Colonic mucosa (tissue), 4 donors: ENCODE measurements at regions not wholly inside any gene's neighbourhood (a gene's known extent, or its start where the extent isn't known, plus 50 kb on each side); places are given as distances from the start of the nearest gene placed in this dataset.
"Not testable (repeated sequence)": the region's sequence is repeated elsewhere in the genome, so short reads cannot be mapped to it uniquely, and the experiment has no call there.

Experiments used
- DNase-seq: peaks from one replicate; pipeline ENCODE4 v3.0.0-alpha.2; 2020
- H3K27ac ChIP-seq: fragments of 200-600 bp; one replicate; pipeline ENCODE4 v1.8.0; 2021
- H3K27me3 ChIP-seq: fragments of 200-600 bp; one replicate; pipeline ENCODE4 v1.8.0; 2021
- H3K36me3 ChIP-seq: fragments of 200-600 bp; one replicate; pipeline ENCODE4 v1.8.0; 2021
- H3K4me1 ChIP-seq: fragments of 200-600 bp; one replicate; pipeline ENCODE4 v1.8.0; 2021; ENCODE audit warnings: mild to moderate bottlenecking
- H3K4me3 ChIP-seq: fragments of 200-600 bp; one replicate; pipeline ENCODE4 v1.8.0; 2021
- H3K9ac ChIP-seq, 2 donors: one replicate each; pipeline ENCODE4 v1.7.0; 2013; ENCODE audit warnings: control low read depth in 2 of 2, low read depth in 2 of 2, low read length in 2 of 2
- H3K9me3 ChIP-seq: fragments of 200-600 bp; one replicate; pipeline ENCODE4 v1.8.0; 2021
- intact Hi-C: fragments of 100-400 bp; cut with DNase I; formaldehyde crosslinking; loops from one replicate; pipeline ENCODE4 v1.14.1; 2022
- TF ChIP-seq, protein P1 (sequence below): fragments of 200-600 bp; IDR thresholded peaks from one replicate; pipeline ENCODE4 v1.8.0; 2022; ENCODE audit warnings: antibody characterized with exemption, mild to moderate bottlenecking
- donor health status: healthy.
- donor health status: DM: no; HTN: no; CAD: no.
- donor health status: DM: no; HTN: no; CAD: no.

DNA sequence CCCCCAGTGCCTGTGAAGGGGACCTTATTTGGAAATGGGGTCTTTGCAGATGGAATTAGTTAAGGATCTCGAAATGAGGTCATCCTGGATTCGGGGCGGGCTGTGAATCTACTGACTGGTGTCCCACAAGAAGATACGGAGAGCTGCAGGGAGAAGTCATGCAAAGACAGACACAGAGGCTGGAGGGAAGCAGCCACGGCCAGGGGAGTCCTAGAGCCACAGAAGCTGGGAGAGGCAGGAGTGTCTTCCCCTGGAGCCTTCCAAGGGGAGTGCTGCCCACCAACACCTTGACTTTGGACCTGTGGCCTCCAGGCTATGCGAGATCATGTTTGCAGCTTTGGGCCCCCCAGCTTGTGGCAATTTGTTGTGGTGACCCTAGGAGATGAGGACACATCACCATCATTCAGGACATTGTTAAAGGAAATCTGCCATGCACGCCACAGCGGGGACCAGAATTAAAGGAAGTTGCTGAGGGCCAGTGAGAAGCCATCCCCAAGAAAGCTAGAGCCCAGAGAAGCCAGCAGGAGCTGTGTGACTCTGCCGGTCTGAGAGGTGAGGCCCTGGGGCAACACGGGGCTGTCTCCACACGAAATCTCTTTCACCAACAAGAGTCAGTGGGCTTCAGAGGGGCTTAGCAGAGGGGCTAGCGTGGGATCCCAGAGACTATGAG, 434.7 kb downstream of the BRD1 start:
- Histone ChIP-seq H3K4me3 (no peak overlapping the region), H3K27ac (no peak overlapping the region)

DNA sequence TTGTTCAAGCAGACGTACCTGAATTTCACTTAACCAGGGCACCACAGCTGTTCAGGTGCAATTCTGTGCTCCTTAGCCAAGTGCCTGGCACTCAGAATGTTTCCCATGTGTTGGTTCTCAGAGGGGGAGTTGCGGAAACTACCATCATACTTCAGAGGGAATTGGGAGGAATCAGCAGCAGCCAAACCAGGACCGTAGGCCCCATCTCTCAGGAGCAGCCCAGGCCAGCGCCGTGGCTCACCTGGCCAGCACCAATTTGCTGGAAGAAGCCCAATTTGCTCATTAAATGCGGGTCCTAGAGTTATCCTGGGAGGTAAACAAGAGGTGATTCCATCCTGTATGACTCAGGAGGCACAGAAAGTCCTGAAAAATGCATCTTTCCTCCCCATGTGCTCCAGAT, 435.4 kb downstream of the BRD1 start:
- Histone ChIP-seq H3K27me3 (no peaks in the 10 kb centered on the region), H3K9ac (no peak overlapping the region), H3K4me1 (no peaks in the 10 kb centered on the region), H3K4me3 (no peak overlapping the region), H3K9me3 (no peaks in the 10 kb centered on the region), H3K36me3 (no peaks in the 10 kb centered on the region), H3K27ac (no peak overlapping the region)
- DNase-seq, result no peak
- TF ChIP-seq, protein P1, sequence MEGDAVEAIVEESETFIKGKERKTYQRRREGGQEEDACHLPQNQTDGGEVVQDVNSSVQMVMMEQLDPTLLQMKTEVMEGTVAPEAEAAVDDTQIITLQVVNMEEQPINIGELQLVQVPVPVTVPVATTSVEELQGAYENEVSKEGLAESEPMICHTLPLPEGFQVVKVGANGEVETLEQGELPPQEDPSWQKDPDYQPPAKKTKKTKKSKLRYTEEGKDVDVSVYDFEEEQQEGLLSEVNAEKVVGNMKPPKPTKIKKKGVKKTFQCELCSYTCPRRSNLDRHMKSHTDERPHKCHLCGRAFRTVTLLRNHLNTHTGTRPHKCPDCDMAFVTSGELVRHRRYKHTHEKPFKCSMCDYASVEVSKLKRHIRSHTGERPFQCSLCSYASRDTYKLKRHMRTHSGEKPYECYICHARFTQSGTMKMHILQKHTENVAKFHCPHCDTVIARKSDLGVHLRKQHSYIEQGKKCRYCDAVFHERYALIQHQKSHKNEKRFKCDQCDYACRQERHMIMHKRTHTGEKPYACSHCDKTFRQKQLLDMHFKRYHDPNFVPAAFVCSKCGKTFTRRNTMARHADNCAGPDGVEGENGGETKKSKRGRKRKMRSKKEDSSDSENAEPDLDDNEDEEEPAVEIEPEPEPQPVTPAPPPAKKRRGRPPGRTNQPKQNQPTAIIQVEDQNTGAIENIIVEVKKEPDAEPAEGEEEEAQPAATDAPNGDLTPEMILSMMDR, result no peak
- intact Hi-C loops, result no loop called here

More for the DNA sequence above, 434.7 kb downstream of the BRD1 start:
- intact Hi-C loops, result no loop called here
- no peak for DNase-seq
- Histone ChIP-seq H3K36me3 (no peaks in the 10 kb centered on the region), H3K4me1 (no peaks in the 10 kb centered on the region), H3K9me3 (no peaks in the 10 kb centered on the region), H3K27me3 (no peaks in the 10 kb centered on the region), H3K9ac (no peak overlapping the region)
- TF ChIP-seq, protein P1, result no peak

DNA sequence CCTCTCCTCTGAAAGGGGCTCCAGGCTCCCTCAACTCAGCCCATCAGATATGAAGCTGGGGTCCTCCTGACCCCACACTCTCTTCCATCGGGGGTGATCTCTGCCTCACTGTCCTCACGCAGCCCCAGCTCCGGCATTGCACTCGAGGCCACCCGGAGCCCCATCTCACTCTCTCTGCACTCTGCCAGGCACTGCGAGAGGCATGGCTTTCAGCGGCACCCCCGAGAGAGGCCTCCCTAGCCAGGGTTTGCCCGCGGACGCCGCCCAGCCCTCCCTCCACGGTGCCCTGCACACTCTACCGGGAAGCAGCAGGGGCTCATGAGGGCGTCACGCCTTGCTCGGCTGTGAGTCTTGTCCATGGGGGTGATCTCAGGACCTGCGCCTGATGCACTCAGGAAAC, 436.2 kb downstream of the BRD1 start:
- no peak overlapping the region for H3K27ac ChIP-seq
- TF ChIP-seq, protein P1, result no peak
- H3K9ac ChIP-seq, result no peak overlapping the region
- intact Hi-C loops, result no loop called here
- no peaks in the 10 kb centered on the region for H3K9me3 ChIP-seq
- no peaks in the 10 kb centered on the region for H3K4me1 ChIP-seq
- no peak overlapping the region for H3K4me3 ChIP-seq
- no peak for DNase-seq
- H3K27me3 ChIP-seq, result no peaks in the 10 kb centered on the region
- H3K36me3 ChIP-seq, result no peaks in the 10 kb centered on the region

DNA sequence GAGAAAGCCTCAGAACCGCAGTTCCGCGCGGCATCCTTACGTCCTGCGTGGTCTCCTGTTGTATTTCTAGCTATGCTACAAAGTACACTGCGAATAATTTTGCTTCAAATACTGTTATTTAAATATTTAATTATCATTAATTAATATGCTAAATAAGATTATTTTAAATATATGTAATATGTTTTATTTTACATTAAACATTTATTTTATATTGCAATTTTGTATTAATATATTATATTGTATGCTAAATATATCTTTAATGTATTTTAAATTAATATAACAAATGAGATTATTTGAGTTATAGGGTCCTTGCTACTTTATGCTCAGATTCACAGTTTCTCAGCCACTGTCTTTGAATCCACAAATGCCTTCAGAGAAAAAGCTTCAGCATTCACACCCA, 436.7 kb downstream of the BRD1 start:
- DNase-seq, result no peak
- H3K4me1 ChIP-seq, result no peaks in the 10 kb centered on the region
- H3K9me3 ChIP-seq, result no peaks in the 10 kb centered on the region
- no peaks in the 10 kb centered on the region for H3K27me3 ChIP-seq
- H3K27ac ChIP-seq, result no peak overlapping the region
- intact Hi-C loops, result no loop called here
- TF ChIP-seq, protein P1, result no peak
- H3K9ac ChIP-seq, result no peak overlapping the region
- H3K36me3 ChIP-seq, result no peaks in the 10 kb centered on the region
- no peak overlapping the region for H3K4me3 ChIP-seq

DNA sequence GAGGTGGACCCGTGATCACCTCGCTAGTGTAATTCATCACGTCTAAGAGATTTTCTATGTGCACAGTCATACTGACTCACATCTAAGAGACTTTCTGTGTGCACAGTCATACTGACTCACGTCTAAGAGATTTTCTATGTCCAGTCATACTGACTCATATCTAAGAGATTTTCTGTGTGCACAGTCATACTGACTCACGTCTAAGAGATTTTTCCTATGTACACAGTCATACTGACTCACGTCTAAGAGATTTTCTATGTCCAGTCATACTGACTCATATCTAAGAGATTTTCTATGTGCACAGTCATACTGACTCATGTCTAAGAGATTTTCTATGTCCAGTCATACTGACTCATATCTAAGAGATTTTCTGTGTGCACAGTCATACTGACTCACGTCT, 443.8 kb downstream of the BRD1 start:
- H3K9ac ChIP-seq, intact Hi-C loops, H3K4me3 ChIP-seq, H3K9me3 ChIP-seq, H3K27ac ChIP-seq, H3K36me3 ChIP-seq, DNase-seq, H3K27me3 ChIP-seq, H3K4me1 ChIP-seq: not testable (repeated sequence)

DNA sequence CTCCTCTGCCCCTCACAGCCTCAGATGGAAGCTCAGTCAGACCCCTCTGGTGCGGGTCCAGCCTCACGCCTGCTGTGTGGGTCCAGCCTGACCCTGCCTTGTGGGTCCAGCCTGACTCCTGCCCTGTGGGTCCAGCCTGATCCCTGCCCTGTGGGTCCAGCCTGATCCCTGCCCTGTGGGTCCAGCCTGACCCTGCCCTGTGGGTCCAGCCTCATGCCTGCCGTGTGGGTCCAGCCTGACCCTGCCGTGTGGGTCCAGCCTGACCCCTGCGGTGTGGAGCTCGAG, 445.3 kb downstream of the BRD1 start:
- no peaks in the 10 kb centered on the region for H3K9me3 ChIP-seq
- H3K27ac ChIP-seq, result no peak overlapping the region
- no peaks in the 10 kb centered on the region for H3K27me3 ChIP-seq
- no peak overlapping the region for H3K9ac ChIP-seq
- intact Hi-C loops, result no loop called here
- no peak for DNase-seq
- H3K36me3 ChIP-seq, result no peaks in the 10 kb centered on the region
- TF ChIP-seq, protein P1, result no peak
- no peaks in the 10 kb centered on the region for H3K4me1 ChIP-seq
- no peak overlapping the region for H3K4me3 ChIP-seq
